SK-N-DZ (cell line): ENCODE measurements at regions not wholly inside any gene's neighbourhood (a gene's known extent, or its start where the extent isn't known, plus 50 kb on each side); places are given as distances from the start of the nearest gene placed in this dataset.

ENCODE experiments used
- DNase-seq: peaks from one replicate; pipeline ENCODE4 v3.0.0-alpha.2; 2015; ENCODE audit warnings: low spot score

- DNase-seq: peak; percentile 42
Observed at GRCh38 chr4:14867847-14868246, 134.4 kb upstream of the CPEB2 start.

- no peak for DNase-seq
Observed at GRCh38 chr4:14868426-14869395, 133.6 kb upstream of the CPEB2 start.

GRCh38 chr4:14871676-14872430 is 130.4 kb upstream of the CPEB2 start:
- peak; percentile 47 for DNase-seq

GRCh38 chr4:14874990-14875389 is 127.3 kb upstream of the CPEB2 start:
- no peak for DNase-seq

- peak; percentile 74 for DNase-seq
Observed at GRCh38 chr4:14877246-14878225, 124.7 kb upstream of the CPEB2 start.

- no peak for DNase-seq
Observed at GRCh38 chr4:14878681-14879080, 123.6 kb upstream of the CPEB2 start.

GRCh38 chr4:14879683-14880082 is 122.6 kb upstream of the CPEB2 start:
- no peak for DNase-seq

- no peak for DNase-seq
Observed at GRCh38 chr4:14880805-14881204, 121.5 kb upstream of the CPEB2 start.

- no peak for DNase-seq
Observed at GRCh38 chr4:14883166-14883565, 119.1 kb upstream of the CPEB2 start.

- no peak for DNase-seq
Observed at GRCh38 chr4:14883661-14884060, 118.6 kb upstream of the CPEB2 start.

GRCh38 chr4:14887842-14888433 is 114.3 kb upstream of the CPEB2 start:
- no peak for DNase-seq

- no peak for DNase-seq
Observed at GRCh38 chr4:14888790-14889572, 113.3 kb upstream of the CPEB2 start.

- DNase-seq: no peak
Observed at GRCh38 chr4:14892563-14892962, 109.7 kb upstream of the CPEB2 start.

- no peak for DNase-seq
Observed at GRCh38 chr4:14893713-14894112, 108.6 kb upstream of the CPEB2 start.

- no peak for DNase-seq
Observed at GRCh38 chr4:14894392-14895292, 107.6 kb upstream of the CPEB2 start.

GRCh38 chr4:14896656-14897175 is 105.6 kb upstream of the CPEB2 start:
- no peak for DNase-seq

- DNase-seq: no peak
Observed at GRCh38 chr4:14897217-14897616, 105.1 kb upstream of the CPEB2 start.

GRCh38 chr4:14898989-14899388 is 103.3 kb upstream of the CPEB2 start:
- DNase-seq: no peak

GRCh38 chr4:14902342-14902741 is 99.9 kb upstream of the CPEB2 start:
- no peak for DNase-seq
